GM12874 (cell line): ENCODE measurements at regions not wholly inside any gene's neighbourhood (a gene's known extent, or its start where the extent isn't known, plus 50 kb on each side); places are given as distances from the start of the nearest gene placed in this dataset.

ENCODE experiments used
- TF ChIP-seq, protein P1 (sequence below): IDR thresholded peaks from 2 replicates; pipeline ENCODE4 v1.5.1; 2011; ENCODE audit warnings: low read depth, mild to moderate bottlenecking, control low read depth, low read length, moderate library complexity; ENCODE audit not compliant: insufficient read depth

DNA sequence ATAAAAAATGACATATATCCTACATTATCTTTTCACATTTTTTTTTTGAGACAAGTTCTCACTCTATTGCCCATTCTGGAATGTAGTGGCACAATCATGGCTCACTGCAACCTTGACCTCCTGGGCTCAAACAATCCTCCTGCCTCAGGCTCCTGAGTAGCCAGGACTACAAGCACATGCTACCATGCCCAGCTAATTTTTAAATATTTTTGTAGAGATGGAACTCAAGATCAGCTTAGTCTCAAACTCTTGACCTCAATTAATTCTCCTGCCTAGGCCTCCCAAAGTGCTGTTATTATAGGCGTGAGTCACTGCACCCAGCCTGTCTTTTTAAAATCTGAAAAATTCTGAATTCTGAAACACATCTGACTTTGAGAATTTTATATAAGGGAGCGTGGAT lies 241.9 kb upstream of the DCN start:
- TF ChIP-seq, protein P1, sequence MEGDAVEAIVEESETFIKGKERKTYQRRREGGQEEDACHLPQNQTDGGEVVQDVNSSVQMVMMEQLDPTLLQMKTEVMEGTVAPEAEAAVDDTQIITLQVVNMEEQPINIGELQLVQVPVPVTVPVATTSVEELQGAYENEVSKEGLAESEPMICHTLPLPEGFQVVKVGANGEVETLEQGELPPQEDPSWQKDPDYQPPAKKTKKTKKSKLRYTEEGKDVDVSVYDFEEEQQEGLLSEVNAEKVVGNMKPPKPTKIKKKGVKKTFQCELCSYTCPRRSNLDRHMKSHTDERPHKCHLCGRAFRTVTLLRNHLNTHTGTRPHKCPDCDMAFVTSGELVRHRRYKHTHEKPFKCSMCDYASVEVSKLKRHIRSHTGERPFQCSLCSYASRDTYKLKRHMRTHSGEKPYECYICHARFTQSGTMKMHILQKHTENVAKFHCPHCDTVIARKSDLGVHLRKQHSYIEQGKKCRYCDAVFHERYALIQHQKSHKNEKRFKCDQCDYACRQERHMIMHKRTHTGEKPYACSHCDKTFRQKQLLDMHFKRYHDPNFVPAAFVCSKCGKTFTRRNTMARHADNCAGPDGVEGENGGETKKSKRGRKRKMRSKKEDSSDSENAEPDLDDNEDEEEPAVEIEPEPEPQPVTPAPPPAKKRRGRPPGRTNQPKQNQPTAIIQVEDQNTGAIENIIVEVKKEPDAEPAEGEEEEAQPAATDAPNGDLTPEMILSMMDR = no peak

DNA sequence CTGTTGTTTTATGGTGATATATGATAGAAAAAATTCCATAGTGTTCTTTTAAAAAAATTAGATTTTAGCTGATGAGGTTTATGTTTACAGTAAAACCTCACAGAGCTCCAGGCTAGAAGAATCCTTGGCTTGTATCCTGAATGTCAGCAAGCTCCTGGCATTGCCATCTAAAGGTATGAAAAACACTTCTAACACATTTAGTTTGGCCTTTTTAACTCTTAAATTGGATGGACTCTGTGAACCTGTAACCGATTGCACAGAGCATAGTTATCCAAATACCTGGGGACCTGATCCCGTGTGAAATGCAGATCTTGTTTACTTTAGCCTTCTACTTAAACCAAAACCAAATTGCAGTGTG lies 241.1 kb upstream of the DCN start:
- TF ChIP-seq, protein P1 = no peak

DNA sequence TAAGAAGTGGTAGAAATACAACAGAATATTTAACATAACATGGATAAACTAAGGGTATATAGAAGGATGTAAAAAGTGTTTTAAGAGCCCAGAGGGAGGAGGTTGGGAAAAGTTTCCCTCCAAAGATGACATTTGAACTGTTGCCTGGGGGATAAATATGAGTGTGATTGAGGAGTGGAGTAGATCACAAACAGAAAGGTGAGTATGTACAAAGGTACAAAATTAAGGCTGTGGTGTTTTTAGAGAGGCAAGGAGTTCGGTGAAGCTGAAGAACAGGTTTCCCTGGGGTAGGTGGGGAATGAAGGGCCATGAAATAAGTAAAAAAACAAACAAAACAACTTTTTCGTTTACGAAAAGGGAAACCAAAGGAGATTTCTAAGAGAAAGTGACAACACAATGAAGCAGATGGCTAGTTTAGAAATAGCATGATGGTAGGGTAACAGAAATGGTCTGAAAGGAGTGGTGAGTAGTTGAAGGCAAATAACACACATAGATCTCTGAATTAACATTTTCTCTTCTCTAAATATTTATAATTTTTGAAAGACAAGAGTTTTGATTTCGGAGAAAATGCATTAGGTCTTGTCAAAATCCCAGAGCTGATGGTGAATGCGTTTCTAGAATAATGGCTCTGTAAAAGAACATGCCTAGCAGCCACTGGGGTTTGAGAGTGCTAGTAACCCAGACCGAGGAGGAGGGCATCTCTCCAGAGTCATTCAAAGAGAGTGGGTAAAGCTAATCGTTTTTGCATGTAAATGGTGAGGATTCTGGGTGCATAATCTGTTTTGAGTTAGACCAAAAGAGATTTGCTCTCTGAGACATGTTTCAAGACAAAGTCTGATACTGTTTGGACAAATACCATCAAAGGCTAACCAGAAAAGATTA lies 240.4 kb upstream of the DCN start:
- TF ChIP-seq, protein P1 = no peak

DNA sequence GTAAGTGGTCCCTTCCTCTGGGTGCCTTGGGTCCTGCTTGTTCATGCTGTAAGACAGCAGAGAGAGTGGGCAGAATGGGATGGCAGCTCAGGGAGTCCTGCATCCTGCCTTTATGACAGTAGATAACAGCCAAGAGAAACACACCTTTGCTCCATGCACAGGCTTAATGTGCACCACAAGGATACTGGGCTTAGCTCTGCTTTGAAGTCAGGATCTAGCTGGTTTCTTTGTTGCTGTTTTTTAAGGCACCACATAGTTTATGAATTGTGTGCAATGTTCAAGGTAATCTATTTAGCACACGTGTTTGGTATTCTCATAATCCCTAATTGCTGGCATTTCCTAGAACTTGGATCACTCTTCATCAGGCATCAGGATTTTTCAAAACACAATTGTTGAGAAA lies 239.5 kb upstream of the DCN start:
- TF ChIP-seq, protein P1 = no peak

DNA sequence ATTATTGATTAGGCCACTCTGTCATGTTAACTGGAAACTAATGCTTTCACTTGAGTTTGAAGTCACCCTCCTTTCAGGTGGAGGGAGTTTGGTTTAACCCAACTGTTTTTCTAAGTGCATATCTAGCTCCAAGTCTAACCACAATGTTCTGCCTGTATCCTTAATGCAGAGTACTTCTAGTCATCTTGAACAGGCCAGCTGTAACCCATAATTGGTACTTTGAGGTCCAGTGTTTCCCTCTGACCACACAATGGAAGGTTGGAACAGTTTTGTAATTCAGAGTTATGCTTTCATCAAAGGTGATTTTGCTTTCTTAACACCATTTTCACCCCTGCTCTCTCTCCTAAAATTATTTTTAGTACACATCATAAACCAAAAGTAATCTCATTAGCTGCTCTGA lies 237.2 kb upstream of the DCN start:
- TF ChIP-seq, protein P1 = no peak

DNA sequence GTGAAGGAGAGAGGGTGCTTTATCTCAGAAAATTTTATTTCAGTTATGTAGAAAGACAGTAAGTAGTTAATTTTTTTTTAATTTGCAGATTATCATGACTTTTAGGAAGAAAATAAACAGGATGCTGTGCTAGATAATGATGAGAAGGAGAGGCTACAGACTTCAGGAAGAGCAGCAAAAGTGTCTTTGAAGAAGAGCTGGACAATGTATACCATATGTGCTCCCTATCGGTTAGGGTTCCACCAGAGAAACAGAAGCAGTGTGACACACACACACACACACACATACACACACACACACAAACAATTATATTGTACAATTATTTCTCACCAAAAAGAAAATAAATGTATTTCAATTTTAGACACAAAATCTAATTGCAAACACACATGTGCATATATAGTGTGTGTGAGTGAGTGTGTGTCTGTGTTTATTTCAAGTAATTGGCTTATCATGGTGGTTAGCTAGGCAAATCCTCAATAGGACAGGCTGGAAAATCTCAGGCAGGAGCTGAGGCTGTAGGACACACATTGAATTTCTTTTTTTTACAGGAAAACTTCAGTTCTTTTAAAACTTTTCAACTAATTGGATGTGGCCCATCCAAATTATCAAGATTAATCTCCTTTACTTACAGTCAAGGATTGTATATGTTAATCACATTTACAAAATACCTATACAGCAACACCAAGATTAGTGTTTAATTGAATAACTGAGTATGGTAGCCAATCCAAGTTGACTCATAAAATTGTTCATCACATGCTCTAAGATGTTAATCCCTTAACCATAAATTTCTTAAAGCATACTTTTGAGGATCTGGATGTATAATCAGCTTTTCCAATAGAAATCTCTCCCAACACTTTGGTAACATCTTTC lies 235.8 kb upstream of the DCN start:
- TF ChIP-seq, protein P1 = no peak

DNA sequence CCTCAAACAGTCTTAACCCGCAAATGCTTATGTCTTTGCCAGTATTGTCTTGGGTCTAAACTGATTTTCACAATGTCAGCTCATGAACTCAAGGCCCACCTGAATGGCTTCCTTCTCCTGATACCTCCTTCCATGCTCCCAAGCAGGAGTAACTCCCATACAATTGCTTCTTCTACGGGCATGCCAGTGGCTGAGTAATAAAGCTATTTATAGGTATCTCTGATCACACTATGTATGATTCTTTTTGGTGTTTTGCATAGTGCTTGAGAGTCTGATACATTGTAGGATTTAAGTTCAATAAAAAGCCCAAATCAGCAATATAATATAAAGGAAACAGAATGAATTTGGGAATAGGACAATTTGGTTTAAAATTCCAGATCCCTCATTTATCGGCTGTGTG lies 235.0 kb upstream of the DCN start:
- TF ChIP-seq, protein P1 = no peak
